HL-60 (cell line): ENCODE measurements at regions not wholly inside any gene's neighbourhood (a gene's known extent, or its start where the extent isn't known, plus 50 kb on each side); places are given as distances from the start of the nearest gene placed in this dataset.
"Not testable (repeated sequence)": the region's sequence is repeated elsewhere in the genome, so short reads cannot be mapped to it uniquely, and the experiment has no call there.

Experiments used
- DNase-seq, 2 experiments: peaks; one replicate each; pipeline ENCODE4 v3.0.0-alpha.2; 2010 to 2020; ENCODE audit warnings: low read depth in 1 of 2, low spot score in 1 of 2
- H3K27ac ChIP-seq: fragments of 250-450 bp; sonication (Bioruptor Pico); replicated peaks from 2 replicates; pipeline ENCODE4 v1.5.1; 2020; ENCODE audit warnings: mild to moderate bottlenecking, moderate library complexity
- H3K27me3 ChIP-seq: fragments of 250-450 bp; sonication (Bioruptor Pico); 2 replicates; pipeline ENCODE4 v1.5.1; 2021; ENCODE audit warnings: mild to moderate bottlenecking, moderate library complexity; ENCODE audit not compliant: insufficient read depth, poor library complexity, severe bottlenecking
- H3K4me3 ChIP-seq: replicated peaks from 2 replicates; pipeline ENCODE4 v1.5.1; 2011; ENCODE audit warnings: mild to moderate bottlenecking, control low read depth, low read length; ENCODE audit not compliant: insufficient read depth
- GABPA ChIP-seq: IDR thresholded peaks from 2 replicates; pipeline ENCODE4 v1.6.1; 2012; ENCODE audit warnings: low read depth
- POLR2AphosphoS5 ChIP-seq: IDR thresholded peaks from 2 replicates; pipeline ENCODE4 v1.6.1; 2012; ENCODE audit warnings: low read depth
- SPI1 ChIP-seq: IDR thresholded peaks from 2 replicates; pipeline ENCODE4 v1.6.1; 2012; ENCODE audit warnings: low read depth, mild to moderate bottlenecking, borderline replicate concordance
- TF ChIP-seq, protein P1 (sequence below): IDR thresholded peaks from one replicate; pipeline ENCODE4 v1.5.1; 2011; ENCODE audit warnings: low read length, control low read depth, inconsistent platforms; ENCODE audit not compliant: insufficient read depth
- TF ChIP-seq, protein P2 (sequence below): IDR thresholded peaks from 2 replicates; pipeline ENCODE4 v1.6.1; 2012; ENCODE audit warnings: low read depth; ENCODE audit not compliant: insufficient replicate concordance

- Histone ChIP-seq H3K4me3 (no peak overlapping the region), H3K27ac (no peak overlapping the region), H3K27me3 (no peaks in the 10 kb centered on the region)
- TF ChIP-seq, protein P1, sequence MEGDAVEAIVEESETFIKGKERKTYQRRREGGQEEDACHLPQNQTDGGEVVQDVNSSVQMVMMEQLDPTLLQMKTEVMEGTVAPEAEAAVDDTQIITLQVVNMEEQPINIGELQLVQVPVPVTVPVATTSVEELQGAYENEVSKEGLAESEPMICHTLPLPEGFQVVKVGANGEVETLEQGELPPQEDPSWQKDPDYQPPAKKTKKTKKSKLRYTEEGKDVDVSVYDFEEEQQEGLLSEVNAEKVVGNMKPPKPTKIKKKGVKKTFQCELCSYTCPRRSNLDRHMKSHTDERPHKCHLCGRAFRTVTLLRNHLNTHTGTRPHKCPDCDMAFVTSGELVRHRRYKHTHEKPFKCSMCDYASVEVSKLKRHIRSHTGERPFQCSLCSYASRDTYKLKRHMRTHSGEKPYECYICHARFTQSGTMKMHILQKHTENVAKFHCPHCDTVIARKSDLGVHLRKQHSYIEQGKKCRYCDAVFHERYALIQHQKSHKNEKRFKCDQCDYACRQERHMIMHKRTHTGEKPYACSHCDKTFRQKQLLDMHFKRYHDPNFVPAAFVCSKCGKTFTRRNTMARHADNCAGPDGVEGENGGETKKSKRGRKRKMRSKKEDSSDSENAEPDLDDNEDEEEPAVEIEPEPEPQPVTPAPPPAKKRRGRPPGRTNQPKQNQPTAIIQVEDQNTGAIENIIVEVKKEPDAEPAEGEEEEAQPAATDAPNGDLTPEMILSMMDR, result no peak
- no peak for TF ChIP-seq POLR2AphosphoS5
- TF ChIP-seq, protein P2, sequence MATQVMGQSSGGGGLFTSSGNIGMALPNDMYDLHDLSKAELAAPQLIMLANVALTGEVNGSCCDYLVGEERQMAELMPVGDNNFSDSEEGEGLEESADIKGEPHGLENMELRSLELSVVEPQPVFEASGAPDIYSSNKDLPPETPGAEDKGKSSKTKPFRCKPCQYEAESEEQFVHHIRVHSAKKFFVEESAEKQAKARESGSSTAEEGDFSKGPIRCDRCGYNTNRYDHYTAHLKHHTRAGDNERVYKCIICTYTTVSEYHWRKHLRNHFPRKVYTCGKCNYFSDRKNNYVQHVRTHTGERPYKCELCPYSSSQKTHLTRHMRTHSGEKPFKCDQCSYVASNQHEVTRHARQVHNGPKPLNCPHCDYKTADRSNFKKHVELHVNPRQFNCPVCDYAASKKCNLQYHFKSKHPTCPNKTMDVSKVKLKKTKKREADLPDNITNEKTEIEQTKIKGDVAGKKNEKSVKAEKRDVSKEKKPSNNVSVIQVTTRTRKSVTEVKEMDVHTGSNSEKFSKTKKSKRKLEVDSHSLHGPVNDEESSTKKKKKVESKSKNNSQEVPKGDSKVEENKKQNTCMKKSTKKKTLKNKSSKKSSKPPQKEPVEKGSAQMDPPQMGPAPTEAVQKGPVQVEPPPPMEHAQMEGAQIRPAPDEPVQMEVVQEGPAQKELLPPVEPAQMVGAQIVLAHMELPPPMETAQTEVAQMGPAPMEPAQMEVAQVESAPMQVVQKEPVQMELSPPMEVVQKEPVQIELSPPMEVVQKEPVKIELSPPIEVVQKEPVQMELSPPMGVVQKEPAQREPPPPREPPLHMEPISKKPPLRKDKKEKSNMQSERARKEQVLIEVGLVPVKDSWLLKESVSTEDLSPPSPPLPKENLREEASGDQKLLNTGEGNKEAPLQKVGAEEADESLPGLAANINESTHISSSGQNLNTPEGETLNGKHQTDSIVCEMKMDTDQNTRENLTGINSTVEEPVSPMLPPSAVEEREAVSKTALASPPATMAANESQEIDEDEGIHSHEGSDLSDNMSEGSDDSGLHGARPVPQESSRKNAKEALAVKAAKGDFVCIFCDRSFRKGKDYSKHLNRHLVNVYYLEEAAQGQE, result no peak
- no peak for TF ChIP-seq GABPA
- TF ChIP-seq SPI1, result no peak
- no peak for DNase-seq
Observed at GRCh38 chr1:66480162-66480561, 53.8 kb upstream of the SGIP1 start.

GRCh38 chr1:66481215-66481614 lies 52.7 kb upstream of the SGIP1 start:
- H3K27ac ChIP-seq, DNase-seq, H3K27me3 ChIP-seq, H3K4me3 ChIP-seq: not testable (repeated sequence)
